GM23338 (cell line): ENCODE measurements at regions not wholly inside any gene's neighbourhood (a gene's known extent, or its start where the extent isn't known, plus 50 kb on each side); places are given as distances from the start of the nearest gene placed in this dataset.

Source experiments
- ATAC-seq: fragments of 200-7000 bp; cut with Tn5 transposase; 3 replicates; pipeline ENCODE4 v1.9.1; 2020
- DNase-seq: peaks from one replicate; pipeline ENCODE4 v3.0.0-alpha.2; 2015; ENCODE audit warnings: low spot score
- H2AFZ ChIP-seq: fragments of 200-600 bp; sonication (generic); 2 replicates; pipeline ENCODE4 v1.8.0; 2016; ENCODE audit warnings: antibody characterized with exemption, mild to moderate bottlenecking, moderate library complexity
- H3F3A ChIP-seq: fragments of 200-600 bp; sonication (generic); replicated peaks from 2 replicates; pipeline ENCODE4 v1.8.0; 2017; ENCODE audit warnings: antibody characterized with exemption, mixed run types, low read depth
- H3K27ac ChIP-seq: fragments of 200-600 bp; sonication (generic); 2 replicates; pipeline ENCODE4 v1.6.1; 2016; ENCODE audit warnings: low read depth
- H3K27me3 ChIP-seq: fragments of 200-600 bp; sonication (generic); 2 replicates; pipeline ENCODE4 v1.8.0; 2016; ENCODE audit warnings: mild to moderate bottlenecking, mixed run types, moderate library complexity; ENCODE audit not compliant: insufficient read depth
- H3K36me3 ChIP-seq: fragments of 200-600 bp; sonication (generic); 2 replicates; pipeline ENCODE4 v1.8.0; 2016; ENCODE audit warnings: mild to moderate bottlenecking; ENCODE audit not compliant: insufficient read depth
- H3K4me1 ChIP-seq: fragments of 200-600 bp; sonication (generic); 2 replicates; pipeline ENCODE4 v1.8.0; 2016; ENCODE audit warnings: mild to moderate bottlenecking, moderate library complexity; ENCODE audit not compliant: insufficient read depth
- H3K4me2 ChIP-seq: fragments of 200-600 bp; sonication (generic); 2 replicates; pipeline ENCODE4 v1.7.1; 2017; ENCODE audit warnings: mixed run types
- H3K4me3 ChIP-seq: fragments of 200-600 bp; sonication (generic); 2 replicates; pipeline ENCODE4 v1.6.1; 2016; ENCODE audit warnings: mixed run types
- H3K79me2 ChIP-seq: fragments of 200-600 bp; sonication (generic); replicated peaks from 2 replicates; pipeline ENCODE4 v1.8.0; 2017; ENCODE audit warnings: mild to moderate bottlenecking; ENCODE audit not compliant: insufficient read depth
- H3K9me2 ChIP-seq: fragments of 200-600 bp; sonication (generic); 2 replicates; pipeline ENCODE4 v1.8.0; 2017; ENCODE audit not compliant: insufficient read depth
- H4K20me1 ChIP-seq: fragments of 200-600 bp; sonication (generic); replicated peaks from 2 replicates; pipeline ENCODE4 v1.8.0; 2017; ENCODE audit warnings: mild to moderate bottlenecking; ENCODE audit not compliant: insufficient read depth
- H3K27ac Mint-ChIP-seq: 2 replicates; pipeline ENCODE4 v1.8.0; 2020; ENCODE audit warnings: inconsistent platforms, mild to moderate bottlenecking, moderate library complexity, mixed read lengths
- H3K27me3 Mint-ChIP-seq: 3 replicates; pipeline ENCODE4 v1.8.0; 2022; ENCODE audit warnings: low read depth, mild to moderate bottlenecking, moderate library complexity, mixed read lengths, inconsistent platforms; ENCODE audit not compliant: insufficient read depth, poor library complexity
- H3K36me3 Mint-ChIP-seq: 3 replicates; pipeline ENCODE4 v1.8.0; 2021; ENCODE audit warnings: low read depth, mild to moderate bottlenecking, inconsistent platforms, moderate library complexity, mixed read lengths
- H3K4me1 Mint-ChIP-seq: 3 replicates; pipeline ENCODE4 v1.8.0; 2020; ENCODE audit warnings: mild to moderate bottlenecking, inconsistent platforms, mixed read lengths
- H3K4me3 Mint-ChIP-seq: 3 replicates; pipeline ENCODE4 v1.8.0; 2021; ENCODE audit warnings: moderate library complexity, mild to moderate bottlenecking, inconsistent platforms, mixed read lengths
- H3K9me3 Mint-ChIP-seq: 3 replicates; pipeline ENCODE4 v1.8.0; 2020; ENCODE audit warnings: moderate library complexity, mild to moderate bottlenecking, inconsistent platforms, mixed read lengths
- CTCF ChIP-seq, 2 experiments: fragments of 200-600 bp in 1 of 2; sonication (generic) in 1 of 2; conservative IDR thresholded peaks; 2 replicates each; pipeline versions ENCODE4 v1.5.1 to v1.6.1; 2016 to 2017; ENCODE audit warnings: antibody characterized with exemption in 2 of 2, low read depth in 2 of 2, mild to moderate bottlenecking in 2 of 2, moderate library complexity in 1 of 2
- ETS1 ChIP-seq: IDR thresholded peaks from 2 replicates; pipeline ENCODE4 v1.6.1; 2016; ENCODE audit warnings: antibody characterized with exemption
- EZH2phosphoT487 ChIP-seq: fragments of 200-600 bp; sonication (generic); IDR thresholded peaks from one replicate; pipeline ENCODE4 v1.8.1; 2018; ENCODE audit warnings: antibody characterized with exemption; ENCODE audit not compliant: unreplicated experiment
- NANOG ChIP-seq: IDR thresholded peaks from 2 replicates; pipeline ENCODE4 v1.6.1; 2016; ENCODE audit warnings: antibody characterized with exemption, borderline replicate concordance
- POLR2AphosphoS5 ChIP-seq: IDR thresholded peaks from 2 replicates; pipeline ENCODE4 v1.6.1; 2016; ENCODE audit warnings: antibody characterized with exemption, low read depth
- REST ChIP-seq: IDR thresholded peaks from one replicate; pipeline ENCODE4 v1.6.1; 2018; ENCODE audit warnings: antibody characterized with exemption; ENCODE audit not compliant: unreplicated experiment
- ZNF114 ChIP-seq: fragments of 250-450 bp; sonication (Bioruptor Pico); IDR thresholded peaks from 2 replicates; pipeline ENCODE4 v1.5.0; 2020; ENCODE audit warnings: mild to moderate bottlenecking, moderate library complexity

- H3K9me3 Mint-ChIP-seq = no peaks in the 10 kb centered on the region
- H3K27me3 Mint-ChIP-seq = no peaks in the 10 kb centered on the region
- Histone ChIP-seq H4K20me1 (no peaks in the 10 kb centered on the region), H3K79me2 (no peaks in the 10 kb centered on the region), H3K27ac (no peak overlapping the region), H3K27me3 (no peaks in the 10 kb centered on the region), H3K9me2 (no peaks in the 10 kb centered on the region), H3K36me3 (no peaks in the 10 kb centered on the region), H3K4me2 (no peak overlapping the region), H3K4me1 (peaks cover 21% of the 10 kb centered on the region), H3F3A (no peaks in the 10 kb centered on the region), H2AFZ (no peak overlapping the region), H3K4me3 (no peak overlapping the region)
- ATAC-seq = no peak
- H3K27ac Mint-ChIP-seq = no peak overlapping the region
- H3K4me3 Mint-ChIP-seq = no peak overlapping the region
- H3K36me3 Mint-ChIP-seq = no peaks in the 10 kb centered on the region
- no peak for TF ChIP-seq REST
- no peak for TF ChIP-seq ETS1
- H3K4me1 Mint-ChIP-seq = peaks cover 23% of the 10 kb centered on the region
- no peak for DNase-seq
Measured at GRCh38 chr4:31071508-31072486, 351.6 kb downstream of the PCDH7 start.

- Histone ChIP-seq H3K9me2 (no peaks in the 10 kb centered on the region), H4K20me1 (no peaks in the 10 kb centered on the region), H3F3A (no peaks in the 10 kb centered on the region), H3K79me2 (no peaks in the 10 kb centered on the region), H3K36me3 (no peaks in the 10 kb centered on the region), H2AFZ (no peak overlapping the region), H3K4me3 (no peak overlapping the region), H3K27ac (no peak overlapping the region), H3K4me2 (no peak overlapping the region), H3K27me3 (no peaks in the 10 kb centered on the region), H3K4me1 (no peaks in the 10 kb centered on the region)
- no peaks in the 10 kb centered on the region for H3K27me3 Mint-ChIP-seq
- H3K4me1 Mint-ChIP-seq = 0 out of 3 replicates have a peak, but pooled peaks cover 3% of the 10 kb centered on the region
- H3K27ac Mint-ChIP-seq = no peak overlapping the region
- no peaks in the 10 kb centered on the region for H3K9me3 Mint-ChIP-seq
- no peaks in the 10 kb centered on the region for H3K36me3 Mint-ChIP-seq
- H3K4me3 Mint-ChIP-seq = no peak overlapping the region
- ATAC-seq = no peak
- no peak for DNase-seq
- TF ChIP-seq POLR2AphosphoS5 = no peak
- TF ChIP-seq NANOG = no peak
- TF ChIP-seq ZNF114 (CRISPR knock-in tag) = no peak
- TF ChIP-seq EZH2phosphoT487 = no peak
- no peak for TF ChIP-seq CTCF (conservative IDR thresholded peaks at IDR 0.05; ENCODE audit: low read depth in 2 of 2)
- no peak for TF ChIP-seq ETS1
Measured at GRCh38 chr4:31075969-31076368, 355.8 kb downstream of the PCDH7 start.
